Omental fat pad (tissue), 3 donors: ENCODE measurements at regions not wholly inside any gene's neighbourhood (a gene's known extent, or its start where the extent isn't known, plus 50 kb on each side); places are given as distances from the start of the nearest gene placed in this dataset.

Experiments
- ATAC-seq: fragments of 150-250 bp; one replicate; pipeline ENCODE4 v1.9.1; 2016; ENCODE audit warnings: mild to moderate bottlenecking, moderate library complexity; ENCODE audit not compliant: low FRiP score
- DNase-seq: peaks from one replicate; pipeline ENCODE4 v3.0.0-alpha.2; 2019; ENCODE audit warnings: low spot score
- TF ChIP-seq, protein P1 (sequence below), 3 donors: fragments of 450-650 bp; IDR thresholded peaks; one replicate each; pipeline ENCODE4 v1.5.1; 2016 to 2017; ENCODE audit warnings: antibody characterized with exemption in 3 of 3, mild to moderate bottlenecking in 3 of 3, moderate library complexity in 2 of 3

GRCh38 chr9:110125207-110125751 is 82.7 kb downstream of the C9orf152 start:
- DNase-seq (no peak), ATAC-seq (peak; percentile 80)
- TF ChIP-seq, protein P1, sequence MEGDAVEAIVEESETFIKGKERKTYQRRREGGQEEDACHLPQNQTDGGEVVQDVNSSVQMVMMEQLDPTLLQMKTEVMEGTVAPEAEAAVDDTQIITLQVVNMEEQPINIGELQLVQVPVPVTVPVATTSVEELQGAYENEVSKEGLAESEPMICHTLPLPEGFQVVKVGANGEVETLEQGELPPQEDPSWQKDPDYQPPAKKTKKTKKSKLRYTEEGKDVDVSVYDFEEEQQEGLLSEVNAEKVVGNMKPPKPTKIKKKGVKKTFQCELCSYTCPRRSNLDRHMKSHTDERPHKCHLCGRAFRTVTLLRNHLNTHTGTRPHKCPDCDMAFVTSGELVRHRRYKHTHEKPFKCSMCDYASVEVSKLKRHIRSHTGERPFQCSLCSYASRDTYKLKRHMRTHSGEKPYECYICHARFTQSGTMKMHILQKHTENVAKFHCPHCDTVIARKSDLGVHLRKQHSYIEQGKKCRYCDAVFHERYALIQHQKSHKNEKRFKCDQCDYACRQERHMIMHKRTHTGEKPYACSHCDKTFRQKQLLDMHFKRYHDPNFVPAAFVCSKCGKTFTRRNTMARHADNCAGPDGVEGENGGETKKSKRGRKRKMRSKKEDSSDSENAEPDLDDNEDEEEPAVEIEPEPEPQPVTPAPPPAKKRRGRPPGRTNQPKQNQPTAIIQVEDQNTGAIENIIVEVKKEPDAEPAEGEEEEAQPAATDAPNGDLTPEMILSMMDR (IDR thresholded peaks at IDR 0.05), result no peak

DNA sequence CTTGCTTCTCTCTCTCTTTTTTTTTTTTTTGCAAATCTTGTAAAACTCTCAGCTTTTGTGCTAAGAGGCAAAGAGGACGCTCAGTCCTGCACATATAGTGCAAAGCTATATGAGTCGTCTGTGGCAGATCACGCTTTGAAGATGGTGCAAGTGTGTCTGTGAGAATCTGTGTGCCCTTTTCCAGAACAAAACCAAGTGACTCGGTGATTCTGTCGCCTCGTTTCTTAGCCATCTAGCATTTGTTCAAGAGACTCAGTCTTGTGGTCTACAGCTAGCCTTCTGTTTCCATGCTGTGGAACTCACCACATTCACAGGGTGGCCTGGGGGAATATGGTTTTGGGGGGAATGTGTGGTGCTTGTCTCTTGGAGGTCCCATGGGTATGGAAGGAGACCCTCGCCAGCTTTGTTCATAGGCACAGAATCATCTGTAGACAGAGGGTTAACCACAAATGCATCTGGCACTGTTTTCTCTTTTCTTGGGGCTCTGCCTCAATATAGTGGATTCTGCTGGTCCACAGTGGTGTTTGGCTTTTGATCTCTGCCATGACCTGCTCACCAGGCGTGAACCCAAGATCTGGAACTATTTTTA is 82.1 kb downstream of the C9orf152 start:
- ATAC-seq (no peak), DNase-seq (no peak)
- TF ChIP-seq, protein P1 (IDR thresholded peaks at IDR 0.05), result no peak

DNA sequence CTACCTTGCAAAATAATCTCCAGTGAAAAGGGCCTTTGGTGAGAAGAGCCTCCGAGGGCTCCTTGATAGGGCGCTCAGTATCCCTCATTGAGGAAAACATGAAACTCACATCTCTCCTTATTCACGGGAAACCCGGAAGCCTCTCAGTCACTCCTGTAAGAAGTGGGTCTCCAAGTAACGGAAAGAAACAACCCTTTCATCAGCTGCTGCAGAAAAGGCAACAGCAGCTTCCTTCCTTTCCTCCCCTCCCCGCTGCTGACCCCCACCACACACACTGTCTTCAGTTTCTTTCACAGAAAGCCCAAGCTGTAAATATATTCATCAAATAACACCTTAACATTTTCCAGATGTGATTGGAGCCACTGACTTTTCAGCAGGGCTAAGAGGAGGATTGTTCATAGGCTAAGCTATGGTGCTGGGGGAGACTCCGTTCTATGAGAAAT is 81.4 kb downstream of the C9orf152 start:
- TF ChIP-seq, protein P1 (IDR thresholded peaks at IDR 0.05), result no peak
- DNase-seq, result no peak
- ATAC-seq, result no peak

- TF ChIP-seq, protein P1 (IDR thresholded peaks at IDR 0.05), result no peak
- peak; percentile 49 for ATAC-seq
- DNase-seq, result no peak
Measured at GRCh38 chr9:110126986-110127864, 80.7 kb downstream of the C9orf152 start.

GRCh38 chr9:110128664-110129329 is 79.2 kb downstream of the C9orf152 start:
- ATAC-seq, result no peak
- no peak for DNase-seq
- TF ChIP-seq, protein P1 (IDR thresholded peaks at IDR 0.05), result no peak

GRCh38 chr9:110129425-110129824 is 78.5 kb downstream of the C9orf152 start:
- TF ChIP-seq, protein P1 (IDR thresholded peaks at IDR 0.05), result no peak
- DNase-seq (no peak), ATAC-seq (no peak)
